Mucosa of descending colon (tissue), 3 donors: ENCODE measurements at regions not wholly inside any gene's neighbourhood (a gene's known extent, or its start where the extent isn't known, plus 50 kb on each side); places are given as distances from the start of the nearest gene placed in this dataset.

Source experiments
- ATAC-seq: fragments of 200-7000 bp; cut with Tn5 transposase; one replicate; pipeline ENCODE4 v1.9.1; 2020; ENCODE audit warnings: mild to moderate bottlenecking, moderate library complexity
- DNase-seq, 3 donors: peaks; one replicate each; pipeline ENCODE4 v3.0.0-alpha.2; 2020
- H3K36me3 ChIP-seq: fragments of 200-600 bp; one replicate; pipeline ENCODE4 v1.8.0; 2021; ENCODE audit warnings: low read depth, mild to moderate bottlenecking
- H3K4me1 ChIP-seq: fragments of 200-600 bp; one replicate; pipeline ENCODE4 v1.8.0; 2021; ENCODE audit warnings: low read depth, mild to moderate bottlenecking
- H3K4me3 ChIP-seq: fragments of 200-600 bp; one replicate; pipeline ENCODE4 v1.8.0; 2021; ENCODE audit warnings: mild to moderate bottlenecking
- H3K9me3 ChIP-seq: fragments of 200-600 bp; one replicate; pipeline ENCODE4 v1.8.0; 2021; ENCODE audit warnings: mild to moderate bottlenecking
- CTCF ChIP-seq: fragments of 200-600 bp; IDR thresholded peaks from one replicate; pipeline ENCODE4 v1.8.0; 2022; ENCODE audit warnings: antibody characterized with exemption, mild to moderate bottlenecking
- intact Hi-C, 2 donors: fragments of 100-400 bp; cut with DNase I in 1 of 2; cut with micrococcal nuclease in 1 of 2; formaldehyde crosslinking; loops; one replicate each; pipeline versions ENCODE4 v1.11.0 to v1.11.1; 2022; cut with DNase I, micrococcal nuclease
- donor health status: DM: no; HTN: no; CAD: no; lungs with moderate emphysema.
- donor health status: DM: no; HTN: no; CAD: no.
- donor health status: DM: no; HTN: yes; CAD: no.

- no peaks in the 10 kb centered on the region for H3K9me3 ChIP-seq
- no peaks in the 10 kb centered on the region for H3K36me3 ChIP-seq
- ATAC-seq, result no peak
- intact Hi-C loops, result no loop called here
- no peak for DNase-seq
- no peak for TF ChIP-seq CTCF
- no peak overlapping the region for H3K4me3 ChIP-seq
- no peaks in the 10 kb centered on the region for H3K4me1 ChIP-seq
Observed at GRCh38 chr5:167949435-167949834, 342.0 kb upstream of the WWC1 start.

GRCh38 chr5:167950126-167950721, 341.2 kb upstream of the WWC1 start:
- Histone ChIP-seq H3K36me3 (no peaks in the 10 kb centered on the region), H3K4me1 (no peaks in the 10 kb centered on the region), H3K4me3 (no peak overlapping the region), H3K9me3 (no peaks in the 10 kb centered on the region)
- intact Hi-C loops, result no loop called here
- no peak for ATAC-seq
- no peak for DNase-seq
- TF ChIP-seq CTCF, result no peak

GRCh38 chr5:167951116-167951515, 340.3 kb upstream of the WWC1 start:
- H3K4me1 ChIP-seq, result no peaks in the 10 kb centered on the region
- intact Hi-C loops, result no loop called here
- H3K36me3 ChIP-seq, result no peaks in the 10 kb centered on the region
- no peak for TF ChIP-seq CTCF
- no peaks in the 10 kb centered on the region for H3K9me3 ChIP-seq
- no peak for DNase-seq
- no peak overlapping the region for H3K4me3 ChIP-seq
- ATAC-seq, result no peak

- intact Hi-C loops, result no loop called here
- Histone ChIP-seq H3K4me1 (no peaks in the 10 kb centered on the region), H3K4me3 (no peak overlapping the region), H3K9me3 (no peaks in the 10 kb centered on the region), H3K36me3 (no peaks in the 10 kb centered on the region)
- ATAC-seq (no peak), DNase-seq (no peak)
- TF ChIP-seq CTCF, result no peak
Observed at GRCh38 chr5:167952278-167952995, 339.0 kb upstream of the WWC1 start.

- no peaks in the 10 kb centered on the region for H3K36me3 ChIP-seq
- no peak for TF ChIP-seq CTCF
- no peak overlapping the region for H3K4me3 ChIP-seq
- intact Hi-C loops, result no loop called here
- no peaks in the 10 kb centered on the region for H3K9me3 ChIP-seq
- ATAC-seq, result no peak
- no peaks in the 10 kb centered on the region for H3K4me1 ChIP-seq
- DNase-seq, result no peak
Observed at GRCh38 chr5:167953151-167953798, 338.2 kb upstream of the WWC1 start.
